Stimulated activated CD4-positive, alpha-beta T cell treated with anti-CD3 and anti-CD28 coated beads, Interleukin-12 subunit alpha, Interleukin-12 subunit beta, amount 100 ng/mL, for 4 hours (primary cell): ENCODE measurements at regions not wholly inside any gene's neighbourhood (a gene's known extent, or its start where the extent isn't known, plus 50 kb on each side); places are given as distances from the start of the nearest gene placed in this dataset.

Experiments
- DNase-seq: peaks from one replicate; pipeline ENCODE4 v3.0.0-alpha.2; 2020

DNA sequence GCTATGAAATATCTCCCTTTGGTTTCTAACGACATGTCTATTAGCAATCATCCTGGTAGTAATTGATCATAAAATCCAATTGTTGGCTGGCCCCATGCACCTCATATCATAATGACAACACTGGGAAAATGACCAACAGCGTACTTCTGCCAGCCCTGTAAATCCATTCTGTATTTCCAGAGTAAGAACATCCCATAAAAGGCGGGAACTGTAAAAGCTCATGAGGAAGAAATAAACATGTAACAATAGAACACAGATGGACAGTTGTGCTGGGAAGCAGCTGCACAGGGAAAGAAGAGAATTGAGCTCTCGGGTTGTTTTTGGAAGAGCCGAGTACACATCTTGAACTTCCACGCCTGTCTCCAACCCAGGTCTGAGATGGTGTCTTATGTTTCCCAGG, 218.7 kb downstream of the CMPK2 start:
- no peak for DNase-seq

- no peak for DNase-seq
Observed at GRCh38 chr2:6648596-6649247, 217.0 kb downstream of the CMPK2 start.

DNA sequence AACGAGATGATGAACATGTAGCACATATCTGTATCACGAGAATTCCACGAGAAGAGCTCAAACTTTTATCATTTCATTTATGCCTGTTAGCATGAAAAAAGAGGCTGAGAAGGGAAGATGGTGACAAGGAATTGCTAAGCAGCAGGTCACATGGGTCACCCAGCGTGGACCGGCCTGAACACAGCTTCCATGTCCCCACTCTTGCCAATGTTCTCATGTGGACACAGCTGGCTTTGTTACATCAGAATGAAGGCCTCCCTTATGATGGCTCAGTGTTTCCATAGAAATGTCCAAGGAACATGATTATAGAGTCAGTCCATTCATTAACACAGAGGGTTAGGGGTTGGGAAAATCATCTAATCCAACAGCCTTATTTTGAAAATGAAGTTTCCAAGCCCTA, 215.4 kb downstream of the CMPK2 start:
- DNase-seq, result no peak

DNA sequence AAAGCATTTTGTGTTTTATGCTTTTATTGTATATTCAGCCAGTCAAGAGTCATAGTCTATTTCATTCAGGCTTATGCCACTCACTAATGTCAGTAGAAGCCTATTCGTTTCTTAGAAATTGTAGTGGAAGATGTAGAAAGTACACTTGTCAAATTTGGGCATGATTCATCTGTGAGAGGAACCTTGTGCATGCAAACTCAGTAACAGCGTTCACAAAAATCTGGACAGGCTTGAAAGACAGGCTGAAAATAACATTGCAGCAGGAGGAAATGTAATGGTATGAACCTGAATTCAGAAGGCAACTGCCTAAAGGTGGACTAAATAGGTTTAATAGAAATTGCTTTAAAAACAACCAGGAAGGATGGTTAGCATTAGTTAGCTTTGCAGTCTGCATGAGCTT, 213.5 kb downstream of the CMPK2 start:
- DNase-seq, result no peak

- DNase-seq, result no peak
Observed at GRCh38 chr2:6653281-6653750, 212.4 kb downstream of the CMPK2 start.

DNA sequence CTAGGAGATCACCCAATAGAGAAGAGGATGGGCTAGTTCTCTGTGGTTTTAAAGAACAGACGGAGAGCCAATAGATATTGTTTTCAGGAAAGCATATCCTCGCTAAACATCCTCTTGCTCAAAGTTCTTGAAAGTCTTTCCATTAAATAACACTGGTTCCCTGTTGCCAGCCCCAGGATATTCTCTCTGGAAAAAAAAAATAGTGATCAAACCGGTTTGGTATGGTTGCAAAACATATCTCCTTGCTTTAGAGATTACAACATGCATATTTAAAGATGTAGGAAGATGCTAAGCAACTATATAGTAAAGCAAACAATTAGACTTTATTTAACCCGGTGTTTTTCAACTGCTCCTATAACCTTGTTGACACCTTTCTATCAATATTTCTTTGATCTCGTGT, 211.4 kb downstream of the CMPK2 start:
- no peak for DNase-seq

- no peak for DNase-seq
Observed at GRCh38 chr2:6656633-6657032, 209.1 kb downstream of the CMPK2 start.

- no peak for DNase-seq
Observed at GRCh38 chr2:6657136-6657535, 208.6 kb downstream of the CMPK2 start.

- no peak for DNase-seq
Observed at GRCh38 chr2:6657855-6658254, 207.9 kb downstream of the CMPK2 start.

- DNase-seq, result no peak
Observed at GRCh38 chr2:6664332-6665061, 201.2 kb downstream of the CMPK2 start.

DNA sequence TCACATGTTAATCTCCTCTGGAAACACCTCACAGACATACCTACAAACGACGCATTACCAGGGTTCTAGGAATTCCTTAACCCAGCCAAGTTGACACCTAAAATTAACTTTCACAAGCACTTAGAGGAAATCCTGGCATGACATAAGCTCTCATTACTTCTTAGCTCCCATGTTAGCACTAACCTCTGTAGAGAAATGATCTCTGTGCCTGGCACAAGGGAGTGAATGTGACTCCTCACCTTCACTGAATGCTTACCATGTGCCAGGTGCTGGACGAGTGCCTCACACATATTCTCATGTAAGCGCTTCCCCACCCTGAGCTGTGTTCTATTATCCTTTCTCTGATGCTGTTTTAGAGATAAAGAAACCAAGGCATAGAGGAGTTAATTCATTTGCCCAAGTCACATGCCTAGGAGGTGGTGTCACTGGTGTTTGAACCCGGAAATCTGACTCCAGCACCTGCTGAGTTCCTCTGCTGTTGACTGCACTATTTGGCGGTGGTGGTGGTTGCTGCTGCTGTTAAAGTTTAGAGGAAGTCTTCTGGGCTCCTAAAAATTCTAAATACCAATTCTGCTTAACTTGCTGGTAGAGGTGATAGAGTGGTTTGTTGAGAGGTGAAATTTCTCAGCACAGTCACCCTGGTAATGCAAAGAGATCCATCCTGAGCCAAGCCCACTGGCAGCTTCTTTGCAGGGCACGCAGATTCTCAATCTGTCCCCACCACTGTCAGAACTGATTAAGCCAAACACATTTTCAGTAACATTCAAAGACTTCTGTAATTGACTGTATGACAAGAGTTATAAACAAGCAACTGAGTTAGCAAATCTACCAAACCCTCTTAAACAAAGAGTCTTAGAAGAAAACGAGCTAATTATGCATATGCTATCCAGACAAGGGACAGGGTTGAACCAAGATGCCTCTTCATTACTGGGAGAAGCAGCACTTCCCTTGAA, 200.3 kb downstream of the CMPK2 start:
- DNase-seq, result no peak

DNA sequence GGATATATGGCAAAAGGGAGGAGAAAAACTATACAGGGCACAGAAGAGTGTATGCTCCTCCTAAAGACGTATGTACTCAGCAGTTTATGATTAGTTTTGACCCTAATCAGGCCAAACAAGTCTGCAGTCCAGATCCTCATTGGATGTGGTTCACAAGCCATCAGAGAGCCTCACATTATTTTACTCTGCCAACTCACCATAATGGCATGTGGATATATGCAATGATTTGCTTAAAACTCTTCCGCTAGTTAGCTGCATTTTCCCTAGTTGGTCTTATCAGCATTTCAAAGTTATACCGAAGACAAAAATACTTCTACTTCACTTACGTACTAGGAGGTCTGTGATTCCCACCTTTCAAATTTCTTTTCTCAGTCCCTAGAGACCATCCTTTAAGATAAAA, 198.4 kb downstream of the CMPK2 start:
- no peak for DNase-seq

GRCh38 chr2:6671913-6672312, 193.8 kb downstream of the CMPK2 start:
- no peak for DNase-seq

- no peak for DNase-seq
Observed at GRCh38 chr2:6674381-6674780, 191.3 kb downstream of the CMPK2 start.

- no peak for DNase-seq
Observed at GRCh38 chr2:6675791-6676190, 189.9 kb downstream of the CMPK2 start.

- no peak for DNase-seq
Observed at GRCh38 chr2:6676241-6676640, 189.5 kb downstream of the CMPK2 start.

DNA sequence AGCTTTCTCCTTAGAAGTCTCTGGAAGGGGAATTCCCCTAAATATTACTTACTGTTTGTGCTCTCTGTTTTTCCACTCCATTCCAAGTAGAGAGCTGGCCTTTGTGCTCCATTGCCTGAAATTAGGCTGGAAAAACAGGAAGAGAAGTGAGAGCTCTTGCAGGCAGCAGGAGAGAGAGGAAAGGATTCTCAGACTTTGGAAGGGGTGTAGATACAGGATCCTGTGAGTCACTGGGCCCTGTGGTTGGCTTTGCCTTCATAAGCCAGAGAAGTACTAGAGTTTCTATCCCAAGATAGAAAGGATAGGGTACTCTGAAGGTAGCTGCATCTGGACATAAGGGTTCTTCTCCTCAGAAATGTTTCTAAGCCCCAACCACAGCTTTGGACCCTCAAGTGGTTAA, 188.9 kb downstream of the CMPK2 start:
- DNase-seq, result no peak

GRCh38 chr2:6679471-6679870, 186.2 kb downstream of the CMPK2 start:
- no peak for DNase-seq

DNA sequence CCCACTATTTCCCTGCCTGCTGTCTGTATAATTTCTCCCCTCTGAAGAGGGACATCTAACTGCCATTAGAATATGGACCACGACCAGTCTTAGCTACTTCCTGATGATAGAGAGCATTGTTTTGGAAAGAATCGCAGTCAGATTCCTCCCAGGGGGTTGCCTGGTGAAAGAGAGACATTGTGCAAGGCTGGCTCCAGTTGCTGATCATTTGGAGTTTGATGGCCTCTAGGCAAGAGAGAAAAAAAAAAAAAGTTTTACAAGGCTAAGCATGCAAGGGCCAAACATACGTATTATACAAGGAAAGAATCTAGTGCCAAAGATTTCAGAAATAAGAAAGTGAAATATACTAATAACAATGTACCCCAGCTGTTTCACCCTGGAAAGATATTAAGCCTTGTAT, 182.2 kb downstream of the CMPK2 start:
- DNase-seq, result no peak

DNA sequence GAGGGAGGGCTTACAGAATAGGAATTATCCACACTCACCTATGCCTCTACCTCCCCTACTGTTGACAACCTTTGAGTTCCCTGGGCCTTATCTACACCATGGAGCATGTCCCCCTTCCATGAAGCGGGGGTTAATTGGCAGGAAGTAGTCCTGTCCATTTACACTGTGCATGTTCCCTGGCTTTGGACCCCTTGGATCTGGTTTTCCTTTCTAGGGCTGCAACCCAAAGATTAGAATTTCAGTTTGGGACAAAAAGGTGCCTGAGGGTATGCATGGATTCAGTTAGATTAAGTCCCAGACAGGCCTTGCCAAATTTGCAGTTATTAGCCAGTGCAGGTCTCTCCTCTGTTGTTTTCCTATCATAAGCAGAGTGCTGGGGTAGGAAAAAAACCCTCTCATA, 180.3 kb downstream of the CMPK2 start:
- no peak for DNase-seq

GRCh38 chr2:6692056-6692455, 173.7 kb downstream of the CMPK2 start:
- DNase-seq, result no peak

DNA sequence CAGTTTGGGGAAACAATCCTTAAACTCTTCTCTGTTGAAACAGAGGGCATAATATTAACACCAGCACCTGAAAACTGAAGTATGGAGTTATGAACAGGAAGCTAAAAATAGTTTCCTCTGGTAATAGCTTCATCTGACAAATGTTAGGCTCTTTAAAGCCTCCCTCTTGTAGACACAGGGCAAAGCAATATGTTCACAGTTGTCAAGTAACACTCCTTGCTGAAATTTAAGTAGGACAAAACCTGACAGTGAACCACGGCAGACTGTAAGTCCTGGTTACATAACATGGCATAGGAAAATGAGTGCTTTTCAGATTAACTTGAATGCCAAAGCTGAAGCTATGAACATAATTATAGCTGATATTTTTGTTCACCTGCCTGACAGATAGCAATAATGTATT, 172.9 kb downstream of the CMPK2 start:
- DNase-seq, result no peak

DNA sequence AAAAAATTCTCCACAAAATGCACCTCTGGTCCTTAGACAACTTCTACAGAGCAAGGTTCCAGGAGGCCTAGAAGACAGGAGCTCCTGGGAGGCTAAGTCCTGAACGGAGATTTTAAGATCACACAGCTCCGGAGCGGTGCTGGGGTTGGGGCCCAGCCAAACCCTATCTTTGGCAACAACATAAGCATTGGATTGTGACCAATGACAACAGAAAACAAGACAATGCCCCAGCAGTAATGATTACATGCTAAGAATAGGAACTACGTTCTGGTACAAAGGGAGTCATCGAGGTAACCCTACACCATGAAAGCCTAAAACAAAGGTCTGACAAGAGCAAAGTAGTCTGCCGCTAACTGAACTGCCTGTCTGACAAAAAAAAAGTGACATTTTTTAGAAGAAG, 171.2 kb downstream of the CMPK2 start:
- DNase-seq, result no peak

GRCh38 chr2:6700335-6700734, 165.4 kb downstream of the CMPK2 start:
- DNase-seq, result no peak
